ENCODE measurements at regions not wholly inside any gene's neighbourhood (a gene's known extent, or its start where the extent isn't known, plus 50 kb on each side); places are given as distances from the start of the nearest gene placed in this dataset.
A peak's percentile ranks its signal among the peaks of the same experiment; 100 is the strongest.

DNA sequence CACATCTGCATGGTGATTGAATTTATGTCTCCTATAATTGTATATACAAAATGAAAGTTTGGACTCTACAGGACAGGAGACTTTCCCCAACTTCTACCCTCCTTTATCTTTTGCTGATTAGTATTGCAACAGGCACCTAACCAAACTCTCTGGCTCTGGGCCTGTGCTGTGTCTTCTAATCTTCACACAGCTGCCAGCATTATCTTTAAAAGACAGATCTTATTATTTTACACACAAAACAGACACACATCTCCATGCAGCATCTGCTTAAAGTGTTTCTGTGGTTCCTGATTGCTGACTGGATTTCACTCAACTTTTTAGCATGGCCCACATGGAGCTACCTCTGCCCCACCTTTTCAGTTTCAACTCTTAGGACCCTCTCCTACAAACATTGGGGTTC lies 154.9 kb upstream of the PELI2 start:
- Histone ChIP-seq H3K4me3 (ENCODE audit: low read length in 2 of 2) (no peak overlapping the region), H3K27me3 (ENCODE audit: control insufficient read depth in 2 of 2, insufficient read depth in 2 of 2, low read length in 2 of 2) (no peaks in the 10 kb centered on the region), H3K4me1 (ENCODE audit: control insufficient read depth in 2 of 2, insufficient read depth in 2 of 2, low read length in 2 of 2) (no peaks in the 10 kb centered on the region), H3K36me3 (ENCODE audit: control insufficient read depth in 2 of 2, insufficient read depth in 2 of 2, low read length in 2 of 2) (no peaks in the 10 kb centered on the region), H3K27ac (ENCODE audit: low read depth in 2 of 2, low read length in 2 of 2) (no peak overlapping the region), H3K9ac (ENCODE audit: low read depth in 1 of 2, low read length in 2 of 2) (no peak overlapping the region), H3K9me3 (ENCODE audit: control insufficient read depth in 2 of 2, low read length in 2 of 2) (no peaks in the 10 kb centered on the region)

DNA sequence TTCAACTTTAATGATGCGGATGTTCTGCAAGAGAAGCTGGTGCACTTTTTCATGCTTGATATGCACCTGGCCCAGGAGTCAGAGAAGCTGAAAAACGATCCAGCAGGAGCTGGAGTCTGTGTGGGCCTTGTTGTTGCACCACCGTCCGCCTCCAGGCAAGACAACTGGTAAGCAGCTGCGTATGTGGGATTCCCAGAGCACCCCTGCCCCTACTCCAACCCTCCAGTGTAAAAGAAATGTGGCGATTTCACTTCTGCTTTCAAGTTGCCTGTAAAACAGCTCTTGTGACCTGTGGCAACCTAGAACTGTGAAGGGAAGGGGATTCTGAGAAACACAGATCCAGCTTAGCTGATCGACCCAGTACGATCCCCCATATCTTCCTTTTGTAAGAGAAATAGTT lies 154.1 kb upstream of the PELI2 start:
- Histone ChIP-seq H3K27ac (ENCODE audit: low read depth in 2 of 2, low read length in 2 of 2) (no peak overlapping the region), H3K27me3 (ENCODE audit: control insufficient read depth in 2 of 2, insufficient read depth in 2 of 2, low read length in 2 of 2) (no peaks in the 10 kb centered on the region), H3K4me3 (ENCODE audit: low read length in 2 of 2) (no peak overlapping the region), H3K9ac (ENCODE audit: low read depth in 1 of 2, low read length in 2 of 2) (no peak overlapping the region), H3K4me1 (ENCODE audit: control insufficient read depth in 2 of 2, insufficient read depth in 2 of 2, low read length in 2 of 2) (no peaks in the 10 kb centered on the region), H3K36me3 (ENCODE audit: control insufficient read depth in 2 of 2, insufficient read depth in 2 of 2, low read length in 2 of 2) (no peaks in the 10 kb centered on the region), H3K9me3 (ENCODE audit: control insufficient read depth in 2 of 2, low read length in 2 of 2) (no peaks in the 10 kb centered on the region)

DNA sequence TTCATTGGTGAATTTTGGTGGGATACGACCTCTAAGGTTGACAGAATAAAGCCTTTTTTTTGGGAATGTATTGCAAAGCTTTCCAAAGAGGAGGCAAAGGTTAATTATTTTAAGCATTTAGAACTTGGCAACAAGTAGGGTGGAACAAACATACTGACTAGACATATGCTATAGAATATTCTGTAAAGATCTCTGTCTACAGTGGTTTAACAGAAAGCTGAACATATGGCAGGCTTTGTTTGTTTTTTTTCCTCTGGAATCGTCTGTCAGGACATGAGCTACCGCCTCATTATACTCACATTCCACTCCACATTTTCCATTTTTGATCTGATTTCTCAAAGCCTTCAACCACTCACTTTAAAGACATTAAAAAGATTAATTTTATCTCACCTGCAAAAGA lies 153.4 kb upstream of the PELI2 start:
- no peaks in the 10 kb centered on the region for H3K9me3 ChIP-seq (ENCODE audit: control insufficient read depth in 2 of 2, low read length in 2 of 2)
- H3K27ac ChIP-seq (ENCODE audit: low read depth in 2 of 2, low read length in 2 of 2), result no peak overlapping the region
- H3K9ac ChIP-seq (ENCODE audit: low read depth in 1 of 2, low read length in 2 of 2), result no peak overlapping the region
- H3K36me3 ChIP-seq (ENCODE audit: control insufficient read depth in 2 of 2, insufficient read depth in 2 of 2, low read length in 2 of 2), result no peaks in the 10 kb centered on the region
- no peaks in the 10 kb centered on the region for H3K4me1 ChIP-seq (ENCODE audit: control insufficient read depth in 2 of 2, insufficient read depth in 2 of 2, low read length in 2 of 2)
- no peak overlapping the region for H3K4me3 ChIP-seq (ENCODE audit: low read length in 2 of 2)
- H3K27me3 ChIP-seq (ENCODE audit: control insufficient read depth in 2 of 2, insufficient read depth in 2 of 2, low read length in 2 of 2), result no peaks in the 10 kb centered on the region

DNA sequence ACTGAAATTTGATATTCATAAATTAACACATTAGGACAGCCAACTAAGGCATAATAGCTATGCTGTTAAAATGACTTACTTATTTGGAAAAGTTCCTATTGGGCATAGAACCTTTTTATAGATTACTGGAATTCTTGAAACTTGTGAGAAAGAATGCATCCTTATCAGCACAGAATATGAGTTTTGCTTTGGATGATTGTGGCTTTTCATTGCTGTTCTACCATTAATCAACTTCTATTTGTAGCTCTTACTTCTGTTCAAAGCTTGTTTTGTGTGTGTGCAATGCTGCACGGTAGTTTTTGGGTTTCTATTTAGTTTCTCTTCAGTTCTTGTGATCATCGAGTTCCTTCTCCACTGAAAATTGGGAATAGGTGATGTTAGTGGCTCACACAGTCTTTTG lies 152.4 kb upstream of the PELI2 start:
- Histone ChIP-seq H3K27me3 (ENCODE audit: control insufficient read depth in 2 of 2, insufficient read depth in 2 of 2, low read length in 2 of 2) (no peaks in the 10 kb centered on the region), H3K4me1 (ENCODE audit: control insufficient read depth in 2 of 2, insufficient read depth in 2 of 2, low read length in 2 of 2) (no peaks in the 10 kb centered on the region), H3K4me3 (ENCODE audit: low read length in 2 of 2) (no peak overlapping the region), H3K27ac (ENCODE audit: low read depth in 2 of 2, low read length in 2 of 2) (no peak overlapping the region), H3K9ac (ENCODE audit: low read depth in 1 of 2, low read length in 2 of 2) (no peak overlapping the region), H3K36me3 (ENCODE audit: control insufficient read depth in 2 of 2, insufficient read depth in 2 of 2, low read length in 2 of 2) (no peaks in the 10 kb centered on the region), H3K9me3 (ENCODE audit: control insufficient read depth in 2 of 2, low read length in 2 of 2) (no peaks in the 10 kb centered on the region)

DNA sequence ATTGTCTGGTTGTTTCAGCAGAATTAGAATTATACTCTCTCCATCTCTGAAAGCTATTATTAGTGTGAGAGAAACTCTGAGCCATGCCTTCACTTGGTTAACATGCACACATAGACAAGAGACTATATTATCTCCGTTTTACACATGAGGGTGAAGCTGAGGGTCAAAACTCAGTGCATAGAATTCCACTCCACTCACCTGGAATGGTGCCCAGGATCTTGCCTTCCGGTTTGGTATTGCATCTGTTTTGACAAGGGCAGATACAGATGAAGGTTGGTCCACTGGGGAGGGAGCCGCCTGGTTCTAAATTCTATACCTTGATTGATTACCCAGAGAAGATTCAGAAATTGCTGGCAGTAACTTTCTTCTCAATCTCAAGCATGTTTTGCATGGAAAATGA lies 149.5 kb upstream of the PELI2 start:
- Histone ChIP-seq H3K27me3 (ENCODE audit: control insufficient read depth in 2 of 2, insufficient read depth in 2 of 2, low read length in 2 of 2) (no peaks in the 10 kb centered on the region), H3K4me3 (ENCODE audit: low read length in 2 of 2) (no peak overlapping the region), H3K27ac (ENCODE audit: low read depth in 2 of 2, low read length in 2 of 2) (no peak overlapping the region), H3K9me3 (ENCODE audit: control insufficient read depth in 2 of 2, low read length in 2 of 2) (no peaks in the 10 kb centered on the region), H3K9ac (ENCODE audit: low read depth in 1 of 2, low read length in 2 of 2) (no peak overlapping the region), H3K36me3 (ENCODE audit: control insufficient read depth in 2 of 2, insufficient read depth in 2 of 2, low read length in 2 of 2) (no peaks in the 10 kb centered on the region), H3K4me1 (ENCODE audit: control insufficient read depth in 2 of 2, insufficient read depth in 2 of 2, low read length in 2 of 2) (no peaks in the 10 kb centered on the region)

DNA sequence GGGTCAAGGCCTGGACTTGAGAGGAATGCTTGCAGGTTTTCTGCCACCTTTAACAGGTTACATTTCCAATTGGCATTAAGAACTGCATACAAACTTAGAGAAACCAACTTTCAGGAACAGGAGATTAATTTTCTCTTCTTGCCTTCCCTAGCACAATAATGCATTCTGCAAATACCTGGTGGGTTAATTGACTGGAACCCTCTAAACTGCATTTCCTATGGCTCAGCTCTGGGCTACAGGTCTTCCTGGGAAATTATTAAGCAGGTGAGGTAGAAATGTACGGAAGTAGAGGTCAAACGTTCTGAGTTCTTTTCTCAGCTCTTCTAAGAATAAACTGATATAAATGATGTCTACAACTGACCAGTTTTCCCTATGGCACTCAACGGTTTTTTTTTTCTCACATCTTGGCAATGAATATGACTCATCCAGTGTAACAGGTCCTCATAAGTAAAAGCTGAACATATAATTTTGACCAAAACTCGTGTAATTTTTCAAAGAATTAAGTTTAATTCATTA lies 144.9 kb upstream of the PELI2 start:
- Histone ChIP-seq H3K36me3 (ENCODE audit: control insufficient read depth in 2 of 2, insufficient read depth in 2 of 2, low read length in 2 of 2) (no peaks in the 10 kb centered on the region), H3K9ac (ENCODE audit: low read depth in 1 of 2, low read length in 2 of 2) (no peak overlapping the region), H3K4me1 (ENCODE audit: control insufficient read depth in 2 of 2, insufficient read depth in 2 of 2, low read length in 2 of 2) (peaks cover 0 to 6% of the 10 kb centered on the region in 2 donors), H3K4me3 (ENCODE audit: low read length in 2 of 2) (no peak overlapping the region), H3K9me3 (ENCODE audit: control insufficient read depth in 2 of 2, low read length in 2 of 2) (no peaks in the 10 kb centered on the region), H3K27ac (ENCODE audit: low read depth in 2 of 2, low read length in 2 of 2) (no peak overlapping the region), H3K27me3 (ENCODE audit: control insufficient read depth in 2 of 2, insufficient read depth in 2 of 2, low read length in 2 of 2) (no peaks in the 10 kb centered on the region)

DNA sequence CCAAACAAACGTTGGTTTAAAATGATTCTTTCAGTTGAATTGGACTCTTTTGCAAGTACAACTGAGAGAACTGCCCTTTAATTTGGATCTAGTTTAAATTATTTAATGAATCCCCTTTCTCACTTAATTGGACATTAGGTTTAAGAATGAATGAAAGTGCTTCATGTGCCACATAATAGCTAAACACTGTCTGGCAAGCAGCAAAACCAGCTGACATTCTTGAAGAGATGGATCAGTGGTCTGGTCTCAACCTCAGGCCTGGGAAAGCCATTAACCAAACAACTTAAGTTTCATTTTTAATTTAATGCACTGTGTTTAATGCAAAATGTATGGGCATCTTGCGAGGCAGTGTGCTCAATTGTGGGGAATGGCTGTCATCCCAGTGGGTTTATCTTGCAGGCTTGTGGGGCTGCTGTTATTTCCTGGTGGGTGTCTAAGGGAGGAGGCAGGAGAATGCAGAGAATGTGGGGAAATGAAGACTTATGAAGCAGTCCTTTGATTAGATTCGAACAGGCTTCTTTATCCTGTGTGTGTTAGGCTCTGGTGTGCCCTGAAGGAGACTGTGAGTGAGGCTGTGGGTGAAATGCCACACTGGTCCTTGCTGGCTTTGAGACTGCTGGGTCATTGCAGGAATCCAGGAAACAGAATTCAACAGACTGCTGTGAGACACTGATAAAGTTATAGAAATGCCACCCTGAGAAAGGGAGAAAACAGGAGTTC lies 144.1 kb upstream of the PELI2 start:
- no peak overlapping the region for H3K27ac ChIP-seq (ENCODE audit: low read depth in 2 of 2, low read length in 2 of 2)
- H3K36me3 ChIP-seq (ENCODE audit: control insufficient read depth in 2 of 2, insufficient read depth in 2 of 2, low read length in 2 of 2), result no peaks in the 10 kb centered on the region
- H3K9ac ChIP-seq (ENCODE audit: low read depth in 1 of 2, low read length in 2 of 2), result no peak overlapping the region
- H3K4me1 ChIP-seq (ENCODE audit: control insufficient read depth in 2 of 2, insufficient read depth in 2 of 2, low read length in 2 of 2), result peaks cover 0 to 6% of the 10 kb centered on the region in 2 donors
- no peaks in the 10 kb centered on the region for H3K27me3 ChIP-seq (ENCODE audit: control insufficient read depth in 2 of 2, insufficient read depth in 2 of 2, low read length in 2 of 2)
- no peaks in the 10 kb centered on the region for H3K9me3 ChIP-seq (ENCODE audit: control insufficient read depth in 2 of 2, low read length in 2 of 2)
- no peak overlapping the region for H3K4me3 ChIP-seq (ENCODE audit: low read length in 2 of 2)

DNA sequence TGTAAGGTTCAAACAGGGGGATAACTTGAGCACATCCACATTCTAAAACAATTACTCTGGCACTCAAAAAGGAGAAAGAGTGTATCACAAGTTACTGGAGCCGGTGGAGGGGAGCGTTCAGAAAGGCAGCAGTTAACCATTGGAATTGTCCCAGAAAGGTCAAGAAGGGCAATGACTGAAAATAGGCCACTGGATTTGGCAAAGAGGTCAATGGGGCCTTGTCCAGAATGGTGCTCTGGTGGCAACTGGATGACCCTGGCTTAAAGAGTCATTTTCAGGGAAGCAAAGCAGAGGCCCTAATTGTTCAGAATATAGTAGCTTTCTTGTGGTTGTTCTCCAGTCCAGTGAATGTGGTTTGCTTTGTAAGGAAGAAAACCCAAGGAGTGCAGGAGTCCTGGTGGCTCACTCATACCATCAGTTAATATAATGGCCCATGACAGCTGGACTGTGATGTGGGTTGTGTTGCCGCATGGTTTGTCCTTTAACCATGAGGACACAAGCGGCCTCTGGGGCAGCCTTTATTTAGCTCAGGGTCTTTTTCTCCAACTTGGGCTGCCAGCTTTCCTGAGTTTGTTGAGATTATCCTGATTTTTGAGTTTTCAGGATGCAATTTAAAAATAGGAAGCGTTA lies 142.8 kb upstream of the PELI2 start:
- H3K27me3 ChIP-seq (ENCODE audit: control insufficient read depth in 2 of 2, insufficient read depth in 2 of 2, low read length in 2 of 2), result no peaks in the 10 kb centered on the region
- no peak overlapping the region for H3K4me3 ChIP-seq (ENCODE audit: low read length in 2 of 2)
- H3K36me3 ChIP-seq (ENCODE audit: control insufficient read depth in 2 of 2, insufficient read depth in 2 of 2, low read length in 2 of 2), result no peaks in the 10 kb centered on the region
- peak overlapping the region in 1 of 2 donors; percentile 39 for H3K27ac ChIP-seq (ENCODE audit: low read depth in 2 of 2, low read length in 2 of 2)
- H3K9ac ChIP-seq (ENCODE audit: low read depth in 1 of 2, low read length in 2 of 2), result no peak overlapping the region
- no peaks in the 10 kb centered on the region for H3K9me3 ChIP-seq (ENCODE audit: control insufficient read depth in 2 of 2, low read length in 2 of 2)
- H3K4me1 ChIP-seq (ENCODE audit: control insufficient read depth in 2 of 2, insufficient read depth in 2 of 2, low read length in 2 of 2), result peaks cover 0 to 6% of the 10 kb centered on the region in 2 donors

DNA sequence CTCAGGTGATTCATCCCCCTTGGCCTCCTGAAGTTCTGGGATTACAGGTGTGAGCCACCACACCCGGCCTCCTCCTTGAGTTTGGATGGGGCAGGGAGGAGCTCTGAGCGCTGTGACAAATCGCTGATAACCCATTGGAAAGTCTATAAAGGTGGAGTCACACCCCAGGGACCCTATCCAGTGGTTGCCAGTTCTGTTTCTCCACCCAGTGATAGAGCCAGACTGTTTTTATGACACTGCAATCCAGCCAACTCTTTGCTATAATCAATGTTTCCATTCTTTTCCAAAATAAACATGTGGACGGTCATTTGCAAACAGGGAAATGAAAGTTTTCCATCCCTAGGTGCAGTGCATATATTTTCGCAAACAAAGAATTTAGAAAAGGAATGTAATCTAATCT lies 142.0 kb upstream of the PELI2 start:
- Histone ChIP-seq H3K27ac (ENCODE audit: low read depth in 2 of 2, low read length in 2 of 2) (peak overlapping the region; percentile 68 to 73), H3K27me3 (ENCODE audit: control insufficient read depth in 2 of 2, insufficient read depth in 2 of 2, low read length in 2 of 2) (no peaks in the 10 kb centered on the region), H3K9ac (ENCODE audit: low read depth in 1 of 2, low read length in 2 of 2) (no peak overlapping the region), H3K4me1 (ENCODE audit: control insufficient read depth in 2 of 2, insufficient read depth in 2 of 2, low read length in 2 of 2) (peaks cover 0 to 6% of the 10 kb centered on the region in 2 donors), H3K9me3 (ENCODE audit: control insufficient read depth in 2 of 2, low read length in 2 of 2) (no peaks in the 10 kb centered on the region), H3K4me3 (ENCODE audit: low read length in 2 of 2) (no peak overlapping the region), H3K36me3 (ENCODE audit: control insufficient read depth in 2 of 2, insufficient read depth in 2 of 2, low read length in 2 of 2) (no peaks in the 10 kb centered on the region)

DNA sequence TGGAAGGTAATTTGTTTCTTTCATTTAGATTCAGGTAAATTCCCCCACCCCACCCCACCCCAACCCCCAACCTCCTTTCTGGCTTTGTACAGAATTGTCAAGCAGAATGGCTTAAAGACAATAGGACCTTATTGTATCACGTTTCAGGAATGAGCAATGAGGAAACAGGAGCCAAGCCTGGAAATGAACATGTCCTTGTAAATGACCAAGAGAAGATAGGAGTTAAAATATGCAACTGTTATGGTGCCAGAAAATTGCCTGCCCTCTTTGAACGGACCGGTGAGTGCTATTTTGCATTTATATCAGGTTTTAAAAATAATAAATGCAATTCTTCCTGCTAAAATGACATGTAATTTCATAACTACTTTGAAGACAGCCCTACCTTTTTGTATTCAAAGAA lies 141.6 kb upstream of the PELI2 start:
- Histone ChIP-seq H3K4me3 (ENCODE audit: low read length in 2 of 2) (peak overlapping the region; percentile 10 to 13), H3K36me3 (ENCODE audit: control insufficient read depth in 2 of 2, insufficient read depth in 2 of 2, low read length in 2 of 2) (no peaks in the 10 kb centered on the region), H3K27ac (ENCODE audit: low read depth in 2 of 2, low read length in 2 of 2) (peak overlapping the region; percentile 68 to 73), H3K4me1 (ENCODE audit: control insufficient read depth in 2 of 2, insufficient read depth in 2 of 2, low read length in 2 of 2) (peaks cover 0 to 6% of the 10 kb centered on the region in 2 donors), H3K9me3 (ENCODE audit: control insufficient read depth in 2 of 2, low read length in 2 of 2) (no peaks in the 10 kb centered on the region), H3K9ac (ENCODE audit: low read depth in 1 of 2, low read length in 2 of 2) (no peak overlapping the region), H3K27me3 (ENCODE audit: control insufficient read depth in 2 of 2, insufficient read depth in 2 of 2, low read length in 2 of 2) (no peaks in the 10 kb centered on the region)
